ENCODE measurements at regions not wholly inside any gene's neighbourhood (a gene's known extent, or its start where the extent isn't known, plus 50 kb on each side); places are given as distances from the start of the nearest gene placed in this dataset.

- TF ChIP-seq CTCF (IDR thresholded peaks at IDR 0.05) (no peak), POLR2A (IDR thresholded peaks at IDR 0.05) (no peak), POLR2AphosphoS5 (IDR thresholded peaks at IDR 0.05) (no peak), EP300 (IDR thresholded peaks at IDR 0.05) (no peak)
Measured at GRCh38 chr14:58809520-58809919, 171.8 kb downstream of the DACT1 start.
